Kidney epithelial cell (primary cell): ENCODE measurements at regions not wholly inside any gene's neighbourhood (a gene's known extent, or its start where the extent isn't known, plus 50 kb on each side); places are given as distances from the start of the nearest gene placed in this dataset.
A peak's percentile ranks its signal among the peaks of the same experiment; 100 is the strongest.

ENCODE experiments used
- DNase-seq: peaks from one replicate; pipeline ENCODE4 v3.0.0-alpha.2; 2010; ENCODE audit warnings: low read depth
- H3K27me3 ChIP-seq: 2 replicates; pipeline ENCODE4 v1.6.0; 2011; ENCODE audit warnings: low read length; ENCODE audit not compliant: control insufficient read depth, insufficient read depth
- H3K36me3 ChIP-seq: 2 replicates; pipeline ENCODE4 v1.5.1; 2011; ENCODE audit warnings: low read length; ENCODE audit not compliant: control insufficient read depth, insufficient read depth
- H3K4me3 ChIP-seq: 2 replicates; pipeline ENCODE4 v1.5.1; 2011; ENCODE audit warnings: low read depth, mild to moderate bottlenecking, control low read depth, low read length
- TF ChIP-seq, protein P1 (sequence below): IDR thresholded peaks from 2 replicates; pipeline ENCODE4 v1.5.1; 2011; ENCODE audit warnings: mild to moderate bottlenecking, moderate library complexity, low read length, control low read depth, inconsistent platforms; ENCODE audit not compliant: insufficient read depth, poor library complexity, severe bottlenecking

DNA sequence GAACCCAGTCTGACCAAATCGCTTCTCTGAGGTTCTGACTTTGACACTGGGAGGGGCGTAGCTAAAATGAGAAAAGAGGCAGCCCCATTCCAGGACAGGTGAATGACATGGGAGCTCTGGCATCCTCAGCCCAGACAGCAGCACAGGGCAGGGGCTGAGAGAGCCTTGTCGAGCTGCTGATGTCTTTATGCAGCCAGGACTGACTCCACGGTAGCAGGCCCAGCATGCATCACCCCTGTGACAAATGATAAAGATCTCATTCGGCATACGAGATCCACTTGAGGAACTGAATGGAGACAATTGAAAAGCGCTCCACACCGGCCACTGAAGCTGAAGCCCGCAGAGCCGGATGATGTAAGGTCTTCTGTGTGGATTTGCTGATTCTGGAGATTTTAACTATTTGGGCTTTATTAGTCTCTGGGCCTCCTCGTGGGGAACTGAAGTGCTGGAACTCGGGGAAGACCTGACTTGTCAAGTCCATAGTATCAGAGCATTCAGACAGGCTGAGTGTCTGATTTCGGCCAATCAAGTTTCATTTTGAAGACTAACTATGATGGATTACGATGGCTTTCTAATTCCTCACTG, 56.9 kb upstream of the MAP1LC3B2 start:
- Histone ChIP-seq H3K27me3 (no peaks in the 10 kb centered on the region), H3K4me3 (no peak overlapping the region), H3K36me3 (no peaks in the 10 kb centered on the region)
- TF ChIP-seq, protein P1, sequence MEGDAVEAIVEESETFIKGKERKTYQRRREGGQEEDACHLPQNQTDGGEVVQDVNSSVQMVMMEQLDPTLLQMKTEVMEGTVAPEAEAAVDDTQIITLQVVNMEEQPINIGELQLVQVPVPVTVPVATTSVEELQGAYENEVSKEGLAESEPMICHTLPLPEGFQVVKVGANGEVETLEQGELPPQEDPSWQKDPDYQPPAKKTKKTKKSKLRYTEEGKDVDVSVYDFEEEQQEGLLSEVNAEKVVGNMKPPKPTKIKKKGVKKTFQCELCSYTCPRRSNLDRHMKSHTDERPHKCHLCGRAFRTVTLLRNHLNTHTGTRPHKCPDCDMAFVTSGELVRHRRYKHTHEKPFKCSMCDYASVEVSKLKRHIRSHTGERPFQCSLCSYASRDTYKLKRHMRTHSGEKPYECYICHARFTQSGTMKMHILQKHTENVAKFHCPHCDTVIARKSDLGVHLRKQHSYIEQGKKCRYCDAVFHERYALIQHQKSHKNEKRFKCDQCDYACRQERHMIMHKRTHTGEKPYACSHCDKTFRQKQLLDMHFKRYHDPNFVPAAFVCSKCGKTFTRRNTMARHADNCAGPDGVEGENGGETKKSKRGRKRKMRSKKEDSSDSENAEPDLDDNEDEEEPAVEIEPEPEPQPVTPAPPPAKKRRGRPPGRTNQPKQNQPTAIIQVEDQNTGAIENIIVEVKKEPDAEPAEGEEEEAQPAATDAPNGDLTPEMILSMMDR: no peak
- DNase-seq: no peak

DNA sequence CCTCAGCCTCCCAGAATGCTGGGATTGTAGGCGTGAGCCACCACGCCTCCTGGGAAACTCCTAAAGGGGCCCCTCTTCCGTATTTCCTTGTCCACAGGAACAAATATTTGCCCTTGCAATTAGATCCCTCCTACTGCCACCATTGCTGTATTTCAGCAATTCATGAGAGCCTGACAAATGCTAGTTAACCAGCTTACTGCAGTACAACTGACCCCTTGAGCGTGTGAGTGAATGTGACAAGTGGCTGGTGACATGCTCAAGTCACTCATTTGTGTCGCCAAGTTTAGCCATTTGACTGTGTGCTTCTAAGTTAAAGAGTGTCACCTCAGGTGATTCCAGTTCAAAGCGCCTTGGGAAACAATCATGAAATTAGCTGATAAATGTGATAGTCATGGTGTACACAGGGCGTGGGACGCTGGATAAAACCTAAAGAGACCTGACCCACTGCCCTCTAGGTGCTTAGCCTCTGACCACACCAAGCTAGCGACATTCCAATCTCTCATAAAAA, 56.1 kb upstream of the MAP1LC3B2 start:
- no peak overlapping the region for H3K4me3 ChIP-seq
- no peaks in the 10 kb centered on the region for H3K27me3 ChIP-seq
- H3K36me3 ChIP-seq: no peaks in the 10 kb centered on the region
- TF ChIP-seq, protein P1: no peak
- DNase-seq: no peak

GRCh38 chr12:116504438-116504837, 54.7 kb upstream of the MAP1LC3B2 start:
- DNase-seq: no peak
- Histone ChIP-seq H3K36me3 (no peaks in the 10 kb centered on the region), H3K27me3 (no peaks in the 10 kb centered on the region), H3K4me3 (no peak overlapping the region)
- TF ChIP-seq, protein P1: no peak

GRCh38 chr12:116506697-116507064, 52.5 kb upstream of the MAP1LC3B2 start:
- no peaks in the 10 kb centered on the region for H3K36me3 ChIP-seq
- no peaks in the 10 kb centered on the region for H3K27me3 ChIP-seq
- DNase-seq: no peak
- H3K4me3 ChIP-seq: no peak overlapping the region
- TF ChIP-seq, protein P1: no peak

- no peaks in the 10 kb centered on the region for H3K36me3 ChIP-seq
- H3K27me3 ChIP-seq: no peaks in the 10 kb centered on the region
- H3K4me3 ChIP-seq: peak overlapping the region; percentile 23
- no peak for DNase-seq
- TF ChIP-seq, protein P1: no peak
Observed at GRCh38 chr12:116508145-116509121, 50.7 kb upstream of the MAP1LC3B2 start.
